ENCODE measurements at regions not wholly inside any gene's neighbourhood (a gene's known extent, or its start where the extent isn't known, plus 50 kb on each side); places are given as distances from the start of the nearest gene placed in this dataset.

GRCh38 chr14:61868846-61869245 lies 106.6 kb downstream of the SNAPC1 start:
- no peak for TF ChIP-seq CTCF (IDR thresholded peaks at IDR 0.05; ENCODE audit: insufficient read depth in 1 of 2, low read depth in 1 of 2, low read length in 1 of 2, severe bottlenecking in 1 of 2, unreplicated experiment in 1 of 2)
- H3K4me3 ChIP-seq (ENCODE audit: low read depth, low read length), result no peak overlapping the region
- no peaks in the 10 kb centered on the region for H3K36me3 Mint-ChIP-seq (ENCODE audit: insufficient read depth, unreplicated experiment)
- H3K4me1 ChIP-seq, result no peaks in the 10 kb centered on the region
- H3K4me1 Mint-ChIP-seq (ENCODE audit: low read depth, unreplicated experiment), result no peaks in the 10 kb centered on the region
- DNase-seq, result no peak
- CTCF ChIA-PET, result no interaction called here
- intact Hi-C loops (cut with micrococcal nuclease; ENCODE audit: unreplicated experiment), result no loop called here
- H3K27me3 Mint-ChIP-seq (ENCODE audit: insufficient read depth, unreplicated experiment), result peaks cover 6% of the 10 kb centered on the region
- no peaks in the 10 kb centered on the region for H3K36me3 ChIP-seq (ENCODE audit: control insufficient read depth, insufficient read depth, low read length)
- no TSS peak for BruUV-seq (replicated peaks)
- H3K27ac Mint-ChIP-seq (ENCODE audit: unreplicated experiment), result no peak overlapping the region
- POLR2A ChIA-PET, result no interaction called here
- H3K27me3 ChIP-seq (replicated peaks; ENCODE audit: control insufficient read depth, insufficient read depth, low read length), result no peaks in the 10 kb centered on the region
- H3K9me3 Mint-ChIP-seq (ENCODE audit: unreplicated experiment), result peaks cover 20% of the 10 kb centered on the region
- peaks cover 9% of the 10 kb centered on the region for H3K9me3 ChIP-seq
- no peak overlapping the region for H3K4me3 Mint-ChIP-seq (ENCODE audit: unreplicated experiment)

GRCh38 chr14:61870163-61870562 lies 107.9 kb downstream of the SNAPC1 start:
- Mint-ChIP-seq H3K27me3 (ENCODE audit: insufficient read depth, unreplicated experiment) (peaks cover 10% of the 10 kb centered on the region), H3K27ac (ENCODE audit: unreplicated experiment) (no peak overlapping the region), H3K36me3 (ENCODE audit: insufficient read depth, unreplicated experiment) (no peaks in the 10 kb centered on the region), H3K9me3 (ENCODE audit: unreplicated experiment) (peaks cover 20% of the 10 kb centered on the region), H3K4me3 (ENCODE audit: unreplicated experiment) (no peak overlapping the region), H3K4me1 (ENCODE audit: low read depth, unreplicated experiment) (no peaks in the 10 kb centered on the region)
- ChIA-PET CTCF (no interaction called here), POLR2A (no interaction called here)
- DNase-seq, result no peak
- Histone ChIP-seq H3K4me3 (ENCODE audit: low read depth, low read length) (no peak overlapping the region), H3K36me3 (ENCODE audit: control insufficient read depth, insufficient read depth, low read length) (no peaks in the 10 kb centered on the region), H3K27me3 (replicated peaks; ENCODE audit: control insufficient read depth, insufficient read depth, low read length) (no peaks in the 10 kb centered on the region), H3K4me1 (no peaks in the 10 kb centered on the region), H3K9me3 (peaks cover 9% of the 10 kb centered on the region)
- no peak for TF ChIP-seq CTCF (IDR thresholded peaks at IDR 0.05; ENCODE audit: insufficient read depth in 1 of 2, low read depth in 1 of 2, low read length in 1 of 2, severe bottlenecking in 1 of 2, unreplicated experiment in 1 of 2)
- intact Hi-C loops (cut with micrococcal nuclease; ENCODE audit: unreplicated experiment), result no loop called here
- no TSS peak for BruUV-seq (replicated peaks)

GRCh38 chr14:61872452-61872851 lies 110.2 kb downstream of the SNAPC1 start:
- Mint-ChIP-seq H3K27me3 (ENCODE audit: insufficient read depth, unreplicated experiment) (peaks cover 17% of the 10 kb centered on the region), H3K36me3 (ENCODE audit: insufficient read depth, unreplicated experiment) (no peaks in the 10 kb centered on the region), H3K4me3 (ENCODE audit: unreplicated experiment) (no peak overlapping the region), H3K4me1 (ENCODE audit: low read depth, unreplicated experiment) (no peaks in the 10 kb centered on the region), H3K27ac (ENCODE audit: unreplicated experiment) (no peak overlapping the region), H3K9me3 (ENCODE audit: unreplicated experiment) (peaks cover 20% of the 10 kb centered on the region)
- intact Hi-C loops (cut with micrococcal nuclease; ENCODE audit: unreplicated experiment), result no loop called here
- no peak for TF ChIP-seq CTCF (IDR thresholded peaks at IDR 0.05; ENCODE audit: insufficient read depth in 1 of 2, low read depth in 1 of 2, low read length in 1 of 2, severe bottlenecking in 1 of 2, unreplicated experiment in 1 of 2)
- ChIA-PET POLR2A (no interaction called here), CTCF (no interaction called here)
- Histone ChIP-seq H3K27me3 (replicated peaks; ENCODE audit: control insufficient read depth, insufficient read depth, low read length) (no peaks in the 10 kb centered on the region), H3K4me1 (no peaks in the 10 kb centered on the region), H3K36me3 (ENCODE audit: control insufficient read depth, insufficient read depth, low read length) (no peaks in the 10 kb centered on the region), H3K4me3 (ENCODE audit: low read depth, low read length) (no peak overlapping the region), H3K9me3 (peaks cover 9% of the 10 kb centered on the region)
- DNase-seq, result no peak
- BruUV-seq (replicated peaks), result no TSS peak
